PC-3 (cell line): ENCODE measurements at regions not wholly inside any gene's neighbourhood (a gene's known extent, or its start where the extent isn't known, plus 50 kb on each side); places are given as distances from the start of the nearest gene placed in this dataset.

Experiments
- CTCF ChIP-seq: fragments of 300-600 bp; sonication (generic); conservative IDR thresholded peaks from 2 replicates; pipeline ENCODE4 v1.5.1; 2017; ENCODE audit warnings: antibody characterized with exemption, low read depth, mild to moderate bottlenecking, low read length
- EZH2 ChIP-seq: fragments of 300-600 bp; sonication (generic); IDR thresholded peaks from one replicate; pipeline ENCODE4 v1.6.1; 2017; ENCODE audit warnings: antibody characterized with exemption, mild to moderate bottlenecking, low read length; ENCODE audit not compliant: unreplicated experiment
- EZH2phosphoT487 ChIP-seq: fragments of 300-600 bp; sonication (generic); IDR thresholded peaks from 2 replicates; pipeline ENCODE4 v1.6.1; 2018; ENCODE audit warnings: mild to moderate bottlenecking, antibody characterized with exemption, low read length, borderline replicate concordance

GRCh38 chr10:42996588-42996987, 80.3 kb upstream of the RET start:
- TF ChIP-seq CTCF, result no peak
- TF ChIP-seq EZH2, result no peak
- no peak for TF ChIP-seq EZH2phosphoT487
